ENCODE measurements at regions not wholly inside any gene's neighbourhood (a gene's known extent, or its start where the extent isn't known, plus 50 kb on each side); places are given as distances from the start of the nearest gene placed in this dataset.

- no peak for DNase-seq (ENCODE audit: low spot score)
- TF ChIP-seq CTCF (IDR thresholded peaks at IDR 0.05; ENCODE audit: extremely low read depth, missing control alignments): no peak
These were observed 441.5 kb upstream of the CDH6 start for GRCh38 chr5:30752015-30752414.

- no peak for DNase-seq (ENCODE audit: low spot score)
- TF ChIP-seq CTCF (IDR thresholded peaks at IDR 0.05; ENCODE audit: extremely low read depth, missing control alignments): no peak
These were observed 443.5 kb upstream of the CDH6 start for GRCh38 chr5:30749971-30750370.

- no peak for TF ChIP-seq CTCF (IDR thresholded peaks at IDR 0.05; ENCODE audit: extremely low read depth, missing control alignments)
These were observed 446.1 kb upstream of the CDH6 start for GRCh38 chr5:30747412-30747811.

GRCh38 chr5:30736669-30737068 is 456.8 kb upstream of the CDH6 start:
- DNase-seq (ENCODE audit: low spot score): no peak
- TF ChIP-seq CTCF (IDR thresholded peaks at IDR 0.05; ENCODE audit: extremely low read depth, missing control alignments): no peak

More at GRCh38 chr5:30747412-30747811, 446.1 kb upstream of the CDH6 start:
- no peak for DNase-seq (ENCODE audit: low spot score)

- no peak for TF ChIP-seq CTCF (IDR thresholded peaks at IDR 0.05; ENCODE audit: extremely low read depth, missing control alignments)
- no peak for DNase-seq (ENCODE audit: low spot score)
These were observed 459.4 kb upstream of the CDH6 start for GRCh38 chr5:30734118-30734517.

GRCh38 chr5:30725073-30725472 is 468.4 kb upstream of the CDH6 start:
- no peak for DNase-seq (ENCODE audit: low spot score)
- no peak for TF ChIP-seq CTCF (IDR thresholded peaks at IDR 0.05; ENCODE audit: extremely low read depth, missing control alignments)

- TF ChIP-seq CTCF (IDR thresholded peaks at IDR 0.05; ENCODE audit: extremely low read depth, missing control alignments): no peak
- DNase-seq (ENCODE audit: low spot score): no peak
These were observed 495.3 kb upstream of the CDH6 start for GRCh38 chr5:30698217-30698616.
